GM12892 (cell line): ENCODE measurements at regions not wholly inside any gene's neighbourhood (a gene's known extent, or its start where the extent isn't known, plus 50 kb on each side); places are given as distances from the start of the nearest gene placed in this dataset.

Experiments
- POLR2A ChIP-seq: IDR thresholded peaks from 2 replicates; pipeline ENCODE4 v1.6.1; 2011; ENCODE audit warnings: low read depth, low read length, control low read depth
- POLR2AphosphoS5 ChIP-seq: IDR thresholded peaks from 2 replicates; pipeline ENCODE4 v1.6.1; 2011; ENCODE audit warnings: low read depth, low read length, control low read depth
- TAF1 ChIP-seq: IDR thresholded peaks from 2 replicates; pipeline ENCODE4 v1.6.1; 2011; ENCODE audit warnings: low read depth, mild to moderate bottlenecking, control low read depth, low read length, borderline replicate concordance

- TF ChIP-seq POLR2AphosphoS5: no peak
- TF ChIP-seq POLR2A: no peak
- no peak for TF ChIP-seq TAF1
Measured at GRCh38 chr2:21332993-21333625, 209.3 kb downstream of the TDRD15 start.
